HG02610 (cell line): ENCODE measurements at regions not wholly inside any gene's neighbourhood (a gene's known extent, or its start where the extent isn't known, plus 50 kb on each side); places are given as distances from the start of the nearest gene placed in this dataset.

Experiments
- ATAC-seq: cut with Tn5 transposase; IDR thresholded peaks from one replicate; pipeline ENCODE4 v1.9.1; 2021; ENCODE audit warnings: mild to moderate bottlenecking, moderate library complexity; ENCODE audit not compliant: unreplicated experiment

GRCh38 chr14:44309331-44309730 lies 197.8 kb downstream of the FSCB start:
- ATAC-seq = no peak

DNA sequence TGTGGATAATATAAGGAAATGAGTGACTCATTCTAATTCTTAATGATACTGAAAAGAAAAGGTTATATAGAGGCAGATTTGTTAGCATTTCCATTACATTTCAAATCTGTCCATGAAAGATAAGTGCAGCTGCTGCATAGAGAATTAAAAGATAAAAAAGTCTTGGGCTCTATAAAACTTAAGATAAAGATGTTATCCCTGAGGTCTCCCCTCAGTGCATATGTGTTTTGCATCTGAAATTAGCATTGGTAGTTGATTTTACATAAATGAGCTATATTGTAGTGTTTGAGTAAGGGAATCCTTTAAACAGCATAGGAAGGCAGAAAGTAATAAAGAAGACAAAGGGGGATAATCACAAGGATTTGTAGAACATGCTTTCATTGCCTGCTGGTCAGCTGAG lies 206.2 kb downstream of the FSCB start:
- no peak for ATAC-seq

GRCh38 chr14:44297437-44297836 lies 209.6 kb downstream of the FSCB start:
- ATAC-seq = no peak

- no peak for ATAC-seq
These were observed 215.6 kb downstream of the FSCB start for GRCh38 chr14:44291366-44291915.

DNA sequence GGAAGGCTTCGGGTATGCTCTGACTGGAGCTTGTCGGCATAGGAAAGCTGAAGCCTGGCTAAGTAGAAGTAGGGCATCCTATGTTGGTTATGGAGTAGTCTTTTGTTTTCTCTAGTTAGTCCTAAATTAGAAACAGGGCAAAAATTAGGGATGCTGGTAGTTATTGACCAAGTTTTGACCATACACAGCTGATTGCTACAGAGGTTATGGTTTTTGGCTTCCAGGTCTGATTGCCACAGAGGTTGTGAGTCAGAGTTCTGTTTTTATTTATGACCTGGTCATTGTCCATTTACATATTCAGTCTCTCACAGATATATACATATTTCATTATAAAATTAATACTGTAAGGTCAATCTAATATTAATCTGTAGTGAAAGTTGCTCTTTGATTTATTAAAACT lies 219.2 kb downstream of the FSCB start:
- ATAC-seq = no peak

GRCh38 chr14:44286201-44286600 lies 220.9 kb downstream of the FSCB start:
- no peak for ATAC-seq

DNA sequence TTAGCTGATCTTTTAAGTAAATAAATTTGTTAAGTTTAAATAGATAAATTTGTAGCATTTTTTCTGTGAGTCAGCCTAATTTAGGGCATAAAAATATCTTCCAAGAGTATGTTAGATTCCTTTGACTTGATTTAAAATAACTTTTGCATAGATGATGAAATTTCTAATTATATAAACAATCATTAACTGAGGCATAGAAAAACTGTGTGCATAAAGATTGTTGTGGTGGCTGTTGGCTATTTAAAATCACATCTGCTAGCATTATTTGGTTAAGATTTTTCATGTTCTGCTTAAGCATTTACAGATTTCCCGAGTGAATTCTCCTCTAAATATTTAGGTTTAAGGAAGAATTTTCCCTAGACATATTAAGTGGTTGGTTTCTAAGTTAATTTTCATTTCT lies 223.2 kb downstream of the FSCB start:
- ATAC-seq = no peak

- no peak for ATAC-seq
These were observed 227.7 kb downstream of the FSCB start for GRCh38 chr14:44279357-44279756.

DNA sequence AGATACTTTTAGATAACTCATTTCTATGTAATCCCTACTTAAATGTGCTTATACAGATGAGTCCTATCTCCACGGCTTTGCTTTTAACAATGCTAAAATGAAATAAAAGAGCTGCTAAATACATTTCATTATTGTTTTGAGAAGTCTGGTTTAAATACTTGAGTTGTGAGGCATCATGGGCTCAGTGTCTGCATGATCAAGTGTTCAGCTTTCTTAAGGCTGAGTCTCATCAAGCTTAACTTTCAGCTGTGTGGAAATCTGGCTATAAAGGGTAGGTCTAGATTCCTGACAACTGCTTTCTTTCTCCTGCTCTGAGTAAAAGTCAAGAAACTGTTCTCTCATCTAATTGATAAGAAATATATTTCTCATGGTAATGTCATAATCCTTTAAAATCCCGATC lies 235.4 kb downstream of the FSCB start:
- ATAC-seq = no peak

DNA sequence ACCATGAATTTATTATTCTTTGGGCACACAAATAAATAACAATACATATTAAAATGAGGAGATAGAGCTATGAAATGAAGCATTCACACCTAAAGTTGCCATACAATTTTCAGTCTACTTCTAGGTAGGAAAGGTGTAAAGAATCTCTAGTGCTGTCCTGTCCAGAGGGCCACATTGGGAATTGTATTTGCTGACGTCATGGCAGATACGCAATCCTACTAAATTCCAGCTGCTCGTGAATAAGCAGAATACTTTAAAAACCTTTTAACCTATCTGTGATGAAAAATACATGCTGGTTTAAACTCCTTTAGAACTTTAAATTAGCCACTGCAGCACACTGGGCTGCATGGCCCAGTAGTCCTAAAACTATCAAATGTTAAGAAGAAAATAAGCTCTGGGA lies 236.1 kb downstream of the FSCB start:
- ATAC-seq = no peak

GRCh38 chr14:44265246-44265645 lies 241.8 kb downstream of the FSCB start:
- ATAC-seq = no peak

DNA sequence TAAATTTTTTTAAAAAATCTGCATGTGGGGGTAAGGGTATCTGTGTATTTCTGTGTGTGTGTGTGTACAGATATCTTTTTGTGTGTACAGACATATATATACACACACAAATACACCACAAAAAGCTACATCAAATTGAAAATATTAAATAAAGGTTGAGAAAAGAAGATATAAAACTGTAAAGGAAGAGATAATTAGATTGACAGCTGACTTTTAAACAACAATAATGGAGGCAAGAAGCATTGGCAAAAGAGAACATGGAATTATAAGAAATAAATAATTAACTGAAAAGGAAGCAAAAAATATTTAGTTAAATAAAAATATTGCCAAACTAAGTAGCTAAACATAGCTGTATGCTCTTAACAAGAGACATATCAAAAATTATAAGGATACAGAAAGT lies 291.4 kb downstream of the FSCB start:
- no peak for ATAC-seq

GRCh38 chr14:44211718-44212117 lies 295.4 kb downstream of the FSCB start:
- no peak for ATAC-seq

GRCh38 chr14:44204061-44204835 lies 302.8 kb downstream of the FSCB start:
- ATAC-seq = no peak

DNA sequence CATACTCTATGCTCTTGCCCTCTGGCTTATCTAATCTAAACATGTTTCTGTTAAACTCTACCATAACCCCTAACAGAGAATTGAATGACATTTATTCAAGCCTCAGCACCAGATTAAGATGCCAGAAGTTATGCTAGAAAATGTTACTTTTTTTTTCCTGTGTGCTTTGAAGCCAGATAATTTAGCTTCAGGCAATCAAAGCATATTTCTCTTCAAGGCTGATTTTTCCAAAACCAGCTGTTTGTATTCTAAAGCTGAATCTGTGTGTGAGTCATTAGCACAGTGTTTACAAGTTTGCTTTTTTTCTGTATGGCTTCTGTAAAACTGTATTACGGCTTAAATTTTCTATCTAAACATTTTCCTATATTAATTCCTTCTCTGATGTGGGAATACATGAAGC lies 326.1 kb downstream of the FSCB start:
- no peak for ATAC-seq

DNA sequence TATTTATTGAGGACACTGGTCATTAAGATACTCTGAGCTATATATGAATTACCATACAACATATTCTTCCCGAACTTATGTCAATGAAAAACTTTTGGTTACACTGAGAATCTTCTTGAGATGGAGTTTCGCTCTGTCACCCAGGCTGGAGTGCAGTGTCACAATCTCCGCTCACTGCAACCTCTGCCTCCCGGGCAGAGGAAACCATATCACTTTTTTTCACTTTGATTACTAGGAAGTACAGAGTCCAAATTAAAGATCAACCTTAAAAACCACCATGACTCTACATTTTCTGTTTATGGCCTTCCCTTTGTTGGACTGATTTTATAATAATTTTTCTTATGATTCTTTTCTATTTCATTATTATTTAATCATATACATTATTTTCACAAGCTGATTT lies 336.5 kb downstream of the FSCB start:
- no peak for ATAC-seq

GRCh38 chr14:44170101-44170500 lies 337.0 kb downstream of the FSCB start:
- no peak for ATAC-seq

- no peak for ATAC-seq
These were observed 338.5 kb downstream of the FSCB start for GRCh38 chr14:44168566-44168965.

GRCh38 chr14:44166611-44167010 lies 340.5 kb downstream of the FSCB start:
- no peak for ATAC-seq

GRCh38 chr14:44165936-44166335 lies 341.1 kb downstream of the FSCB start:
- no peak for ATAC-seq

DNA sequence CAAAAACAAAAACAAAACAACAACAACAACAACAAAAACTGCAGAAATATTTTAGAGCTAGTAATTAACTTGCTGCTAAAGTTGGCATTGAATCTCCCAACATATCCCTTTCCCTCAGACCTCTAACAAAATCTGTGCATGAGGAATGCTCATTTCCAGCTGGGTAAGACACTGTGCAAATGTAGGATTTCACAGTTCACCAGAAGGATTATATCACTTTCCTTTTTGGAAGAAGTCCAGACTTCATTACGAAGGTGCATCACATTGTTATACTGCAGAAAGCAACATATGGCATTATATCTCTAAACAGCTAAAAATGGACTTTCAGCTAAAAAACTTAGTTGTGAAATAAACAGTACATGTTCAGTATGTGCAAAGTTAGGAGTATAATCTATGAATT lies 341.8 kb downstream of the FSCB start:
- ATAC-seq = no peak

DNA sequence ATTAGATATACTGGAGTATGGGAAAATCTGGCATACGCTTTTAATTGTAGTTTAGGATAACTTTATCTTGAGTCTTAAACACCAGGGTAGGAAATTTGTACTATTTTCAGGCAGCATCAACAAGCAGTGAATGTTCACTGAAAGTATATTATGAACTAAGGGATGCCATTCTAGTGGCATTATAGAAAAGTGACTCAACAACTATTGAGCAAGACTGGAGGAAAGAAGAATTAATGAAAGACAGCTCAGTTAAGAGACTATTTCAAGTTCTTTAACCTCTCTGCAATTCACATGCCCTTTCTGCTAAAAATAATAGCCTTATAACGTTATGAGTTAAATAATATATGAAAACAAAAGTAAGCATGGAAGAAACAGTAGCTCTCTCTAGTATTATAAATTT lies 343.1 kb downstream of the FSCB start:
- ATAC-seq = no peak

GRCh38 chr14:44162197-44162596 lies 344.9 kb downstream of the FSCB start:
- ATAC-seq = no peak
